ENCODE measurements at regions not wholly inside any gene's neighbourhood (a gene's known extent, or its start where the extent isn't known, plus 50 kb on each side); places are given as distances from the start of the nearest gene placed in this dataset.

DNA sequence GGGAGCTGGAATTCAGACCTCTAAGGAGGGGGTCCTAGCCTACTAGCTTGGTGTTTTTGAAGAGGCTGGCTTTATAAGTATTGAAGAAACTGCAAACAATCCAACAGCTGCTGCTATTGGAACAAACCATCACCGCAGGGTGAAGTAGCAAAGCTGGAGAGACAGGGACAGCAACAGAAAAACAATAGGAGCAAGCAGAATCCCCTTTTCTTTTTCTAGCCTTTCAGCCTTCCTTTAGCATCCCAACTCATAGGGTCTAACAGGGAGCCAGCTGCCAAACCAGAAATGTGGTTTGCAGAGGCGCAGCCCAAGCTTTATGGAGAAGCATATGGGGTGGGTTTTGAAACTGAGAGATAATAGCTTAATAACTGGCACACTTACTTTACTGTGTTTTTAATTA, 106.2 kb upstream of the CHMP2B start:
- Histone ChIP-seq H3K4ac (replicated peaks; ENCODE audit: insufficient read length, low read depth, low read length) (no peak overlapping the region), H3K4me3 (ENCODE audit: extremely low read depth in 1 of 4, insufficient read depth in 2 of 4, low read depth in 3 of 4, low read length in 4 of 4) (no peak overlapping the region), H2BK12ac (ENCODE audit: low read depth, low read length) (no peak overlapping the region), H3K79me1 (ENCODE audit: low read depth, low read length) (no peaks in the 10 kb centered on the region), H3K14ac (ENCODE audit: insufficient read length) (no peak overlapping the region), H3K4me2 (ENCODE audit: insufficient read depth in 1 of 2, low read depth in 2 of 2, low read length in 2 of 2) (no peak overlapping the region; a peak in 1 of 4 replicates), H2BK5ac (ENCODE audit: low read depth, low read length) (no peak overlapping the region), H2AFZ (ENCODE audit: low read length) (peak overlapping the region; percentile 94), H4K5ac (ENCODE audit: insufficient read length, low read depth, low read length) (no peak overlapping the region), H3K18ac (ENCODE audit: extremely low read depth, low read length) (no peak overlapping the region), H2BK120ac (replicated peaks; ENCODE audit: low read depth, low read length) (no peak overlapping the region), H3K36me3 (ENCODE audit: control insufficient read depth in 2 of 4, insufficient read depth in 4 of 4, low read length in 3 of 4) (no peaks in the 10 kb centered on the region), H3K56ac (replicated peaks; ENCODE audit: insufficient read length, low read depth, low read length) (no peak overlapping the region), H3K79me2 (ENCODE audit: control insufficient read depth in 1 of 2, insufficient read depth in 2 of 2, low read length in 2 of 2) (no peaks in the 10 kb centered on the region), H3K23me2 (ENCODE audit: low read depth, low read length) (no peaks in the 10 kb centered on the region), H2BK15ac (ENCODE audit: low read length) (no peak overlapping the region), H3K9me3 (ENCODE audit: insufficient read depth in 2 of 2, low read depth in 1 of 2, low read length in 1 of 2) (no peaks in the 10 kb centered on the region), H4K8ac (ENCODE audit: extremely low read depth, insufficient read depth, low read length) (no peak overlapping the region), H3K9ac (replicated peaks in 1 of 4; ENCODE audit: extremely low read depth in 1 of 4, low read depth in 3 of 4, low read length in 3 of 4) (no peak overlapping the region), H3K27ac (ENCODE audit: low read depth, low read length) (no peak overlapping the region), H4K91ac (replicated peaks; ENCODE audit: insufficient read length, low read length) (no peak overlapping the region), H4K20me1 (replicated peaks in 1 of 2; ENCODE audit: control insufficient read depth in 1 of 2, insufficient read depth in 2 of 2, low read length in 2 of 2) (no peaks in the 10 kb centered on the region), H2AK5ac (ENCODE audit: low read depth, low read length) (no peak overlapping the region), H3K23ac (ENCODE audit: insufficient read length) (no peak overlapping the region), H3K27me3 (replicated peaks in 1 of 4; ENCODE audit: control insufficient read depth in 3 of 4, extremely low read depth in 1 of 4, insufficient read depth in 3 of 4, low read length in 3 of 4) (no peaks in the 10 kb centered on the region), H3K4me1 (replicated peaks in 1 of 4; ENCODE audit: control insufficient read depth in 3 of 4, insufficient read depth in 4 of 4, low read length in 3 of 4) (peaks cover 0 to 3% (median 0%) of the 10 kb centered on the region in 4 experiments; a peak in 1 of 7 replicates), H2BK20ac (ENCODE audit: low read length) (no peak overlapping the region)
- FAIRE-seq = no peak
- DNase-seq (ENCODE audit: low read depth in 1 of 2, low spot score in 2 of 2) = no peak
- CTCF ChIA-PET (ENCODE audit: partially characterized antibody) = interaction anchor here (0.8 to 1.7 kb wide), 4 partner anchors 38 to 152 kb away, joined by 3 to 6 read pairs (median 3); no protein-coding TSS in a partner anchor
- POLR2A ChIA-PET (ENCODE audit: partially characterized antibody) = no interaction called here
- 79% methylated on average over 2 of the region's 2 CpGs; no CpG with 5 or more reads in 1 of the 2 experiments for WGBS, 2 experiments (ENCODE audit: extremely low coverage in 1 of 2, insufficient coverage in 1 of 2, insufficient read length in 1 of 2, insufficient replicate concordance in 2 of 2, low coverage in 1 of 2, low lambda C conversion rate in 2 of 2, missing lambda C conversion rate in 1 of 2)
- TF ChIP-seq, protein P1, sequence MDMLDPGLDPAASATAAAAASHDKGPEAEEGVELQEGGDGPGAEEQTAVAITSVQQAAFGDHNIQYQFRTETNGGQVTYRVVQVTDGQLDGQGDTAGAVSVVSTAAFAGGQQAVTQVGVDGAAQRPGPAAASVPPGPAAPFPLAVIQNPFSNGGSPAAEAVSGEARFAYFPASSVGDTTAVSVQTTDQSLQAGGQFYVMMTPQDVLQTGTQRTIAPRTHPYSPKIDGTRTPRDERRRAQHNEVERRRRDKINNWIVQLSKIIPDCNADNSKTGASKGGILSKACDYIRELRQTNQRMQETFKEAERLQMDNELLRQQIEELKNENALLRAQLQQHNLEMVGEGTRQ (IDR thresholded peaks at IDR 0.05; ENCODE audit: low read length) = no peak
- TF ChIP-seq KDM5A (IDR thresholded peaks at IDR 0.05; ENCODE audit: low read length) (no peak), SP1 (IDR thresholded peaks at IDR 0.05; ENCODE audit: low read depth, low read length) (peak; percentile 42; the same call in 1 of the 2 replicates), YY1 (IDR thresholded peaks at IDR 0.05; ENCODE audit: low read depth, low read length) (no peak), SRF (IDR thresholded peaks at IDR 0.05; ENCODE audit: low read depth, low read length) (no peak), RXRA (IDR thresholded peaks at IDR 0.05; ENCODE audit: insufficient read depth, low read depth, low read length) (no peak), ATF3 (IDR thresholded peaks at IDR 0.05; ENCODE audit: insufficient read depth, low read depth, low read length) (no peak), POU5F1 (IDR thresholded peaks at IDR 0.05; ENCODE audit: low read depth, low read length) (no peak), CREB1 (IDR thresholded peaks at IDR 0.05) (no peak), SIRT6 (IDR thresholded peaks at IDR 0.05; ENCODE audit: low read length) (no peak), FOSL1 (IDR thresholded peaks at IDR 0.05; ENCODE audit: insufficient read depth, low read depth, low read length) (no peak), EP300 (IDR thresholded peaks at IDR 0.05; ENCODE audit: borderline replicate concordance in 1 of 2, low read depth in 2 of 2, low read length in 2 of 2) (peak in 1 of 2 experiments; percentile 97; a peak in 1 of 3 replicates)
- TF ChIP-seq, protein P2, sequence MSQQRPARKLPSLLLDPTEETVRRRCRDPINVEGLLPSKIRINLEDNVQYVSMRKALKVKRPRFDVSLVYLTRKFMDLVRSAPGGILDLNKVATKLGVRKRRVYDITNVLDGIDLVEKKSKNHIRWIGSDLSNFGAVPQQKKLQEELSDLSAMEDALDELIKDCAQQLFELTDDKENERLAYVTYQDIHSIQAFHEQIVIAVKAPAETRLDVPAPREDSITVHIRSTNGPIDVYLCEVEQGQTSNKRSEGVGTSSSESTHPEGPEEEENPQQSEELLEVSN (IDR thresholded peaks at IDR 0.05) = no peak

Measured in H1 (cell line).